ENCODE measurements at regions not wholly inside any gene's neighbourhood (a gene's known extent, or its start where the extent isn't known, plus 50 kb on each side); places are given as distances from the start of the nearest gene placed in this dataset.

- H3K27me3 ChIP-seq (replicated peaks in 1 of 4; ENCODE audit: control insufficient read depth in 3 of 4, extremely low read depth in 1 of 4, insufficient read depth in 3 of 4, low read length in 3 of 4): peaks cover 0 to 1% (median 0%) of the 10 kb centered on the region in 4 experiments; a peak in 1 of 7 replicates
- H4K20me1 ChIP-seq (replicated peaks in 1 of 2; ENCODE audit: control insufficient read depth in 1 of 2, insufficient read depth in 2 of 2, low read length in 2 of 2): no peaks in the 10 kb centered on the region
- no peaks in the 10 kb centered on the region for H3K79me1 ChIP-seq (ENCODE audit: low read depth, low read length)
- H2BK5ac ChIP-seq (ENCODE audit: low read depth, low read length): no peak overlapping the region
- H3K9me3 ChIP-seq (ENCODE audit: insufficient read depth in 2 of 2, low read depth in 1 of 2, low read length in 1 of 2): no peaks in the 10 kb centered on the region
- no peak overlapping the region for H3K27ac ChIP-seq (ENCODE audit: low read depth, low read length)
- H3K79me2 ChIP-seq (ENCODE audit: control insufficient read depth in 1 of 2, insufficient read depth in 2 of 2, low read length in 2 of 2): no peaks in the 10 kb centered on the region
- H4K91ac ChIP-seq (replicated peaks; ENCODE audit: insufficient read length, low read length): no peak overlapping the region
- DNase-seq (ENCODE audit: low read depth in 1 of 2, low spot score in 2 of 2) (no peak), FAIRE-seq (no peak)
- CTCF ChIA-PET (ENCODE audit: partially characterized antibody): interaction anchor here (1.1 to 1.6 kb wide), 3 partner anchors 12 to 240 kb away, joined by 3 to 4 read pairs (median 3); no protein-coding TSS in a partner anchor
- no peak overlapping the region for H2BK20ac ChIP-seq (ENCODE audit: low read length)
- H2BK12ac ChIP-seq (ENCODE audit: low read depth, low read length): no peak overlapping the region
- no peak overlapping the region for H3K4me2 ChIP-seq (ENCODE audit: insufficient read depth in 1 of 2, low read depth in 2 of 2, low read length in 2 of 2)
- no peak overlapping the region for H2BK15ac ChIP-seq (ENCODE audit: low read length)
- no peak overlapping the region for H2AK5ac ChIP-seq (ENCODE audit: low read depth, low read length)
- no peak overlapping the region for H3K4ac ChIP-seq (replicated peaks; ENCODE audit: insufficient read length, low read depth, low read length)
- H3K18ac ChIP-seq (ENCODE audit: extremely low read depth, low read length): no peak overlapping the region
- no peak overlapping the region for H2BK120ac ChIP-seq (replicated peaks; ENCODE audit: low read depth, low read length)
- 85% methylated on average over 2 of the region's 2 CpGs; no CpG with 5 or more reads in 1 of the 2 experiments for WGBS, 2 experiments (ENCODE audit: extremely low coverage in 1 of 2, insufficient coverage in 1 of 2, insufficient read length in 1 of 2, insufficient replicate concordance in 2 of 2, low coverage in 1 of 2, low lambda C conversion rate in 2 of 2, missing lambda C conversion rate in 1 of 2)
- H3K4me1 ChIP-seq (replicated peaks in 1 of 4; ENCODE audit: control insufficient read depth in 3 of 4, insufficient read depth in 4 of 4, low read length in 3 of 4): no peaks in the 10 kb centered on the region
- peak overlapping the region; percentile 39; the same call in 1 of the 2 replicates for H2AFZ ChIP-seq (ENCODE audit: low read length)
- H3K36me3 ChIP-seq (ENCODE audit: control insufficient read depth in 2 of 4, insufficient read depth in 4 of 4, low read length in 3 of 4): no peaks in the 10 kb centered on the region
- no peak overlapping the region for H4K8ac ChIP-seq (ENCODE audit: extremely low read depth, insufficient read depth, low read length)
- H3K4me3 ChIP-seq (ENCODE audit: extremely low read depth in 1 of 4, insufficient read depth in 2 of 4, low read depth in 3 of 4, low read length in 4 of 4): no peak overlapping the region
- TF ChIP-seq RFX5 (IDR thresholded peaks at IDR 0.05; ENCODE audit: borderline replicate concordance, low read depth, low read length): no peak
- TF ChIP-seq TEAD4 (IDR thresholded peaks at IDR 0.05; ENCODE audit: low read depth, low read length): peak; percentile 67
- POLR2A ChIA-PET (ENCODE audit: partially characterized antibody): no interaction called here
- H4K5ac ChIP-seq (ENCODE audit: insufficient read length, low read depth, low read length): no peak overlapping the region
- no peak overlapping the region for H3K9ac ChIP-seq (replicated peaks in 1 of 4; ENCODE audit: extremely low read depth in 1 of 4, low read depth in 3 of 4, low read length in 3 of 4)
- no peak overlapping the region for H3K14ac ChIP-seq (ENCODE audit: insufficient read length)
- no peak overlapping the region for H3K56ac ChIP-seq (replicated peaks; ENCODE audit: insufficient read length, low read depth, low read length)
- no peaks in the 10 kb centered on the region for H3K23me2 ChIP-seq (ENCODE audit: low read depth, low read length)
- H3K23ac ChIP-seq (ENCODE audit: insufficient read length): no peak overlapping the region
Observed at GRCh38 chr4:114192854-114193253, 213.4 kb upstream of the ARSJ start.

All from H1 (cell line).